ENCODE measurements at regions not wholly inside any gene's neighbourhood (a gene's known extent, or its start where the extent isn't known, plus 50 kb on each side); places are given as distances from the start of the nearest gene placed in this dataset.

DNA sequence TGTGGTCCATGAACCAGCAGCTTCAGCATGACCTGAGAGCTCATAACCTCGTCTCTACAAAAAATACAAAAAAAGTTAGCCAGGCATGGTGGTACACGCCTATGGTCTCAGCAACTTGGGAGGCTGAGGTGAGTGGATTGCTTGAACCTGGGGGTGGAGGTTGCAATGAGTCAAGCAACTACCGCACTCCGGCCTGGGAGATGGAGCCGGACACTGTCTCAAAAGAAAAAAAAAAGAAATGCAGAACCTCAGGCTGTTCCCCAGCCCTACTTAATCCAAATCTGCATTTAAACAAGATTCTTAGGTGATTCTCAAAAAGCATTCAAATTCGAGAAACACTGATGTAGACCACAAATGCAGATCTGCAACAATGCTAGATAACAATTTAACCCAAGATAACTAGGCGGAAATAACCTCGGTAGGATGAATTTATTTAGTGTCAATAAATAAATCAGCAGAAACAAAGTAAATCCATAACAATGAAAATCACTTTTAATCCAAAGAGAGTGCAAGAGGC lies 203.5 kb downstream of the SP3 start:
- 0 out of 2 replicates have a peak overlapping the region, but pooled peaks have one; percentile 56 for H2BK20ac ChIP-seq (ENCODE audit: low read length)
- H3K4me3 ChIP-seq (ENCODE audit: extremely low read depth in 1 of 4, insufficient read depth in 2 of 4, low read depth in 3 of 4, low read length in 4 of 4) = peak overlapping the region in 1 of 4 experiments; percentile 23; a peak in 1 of 8 replicates
- no peak overlapping the region for H3K9ac ChIP-seq (replicated peaks in 1 of 4; ENCODE audit: extremely low read depth in 1 of 4, low read depth in 3 of 4, low read length in 3 of 4)
- peak overlapping the region; percentile 75; the same call in 1 of the 2 replicates for H2BK5ac ChIP-seq (ENCODE audit: low read depth, low read length)
- peak overlapping the region; percentile 29 for H4K91ac ChIP-seq (replicated peaks; ENCODE audit: insufficient read length, low read length)
- ChIA-PET POLR2A (ENCODE audit: partially characterized antibody) (no interaction called here), CTCF (ENCODE audit: partially characterized antibody) (interaction anchor here (0.6 to 1.9 kb wide), 4 partner anchors 8 to 931 kb away, joined by 3 to 4 read pairs (median 4); no protein-coding TSS in a partner anchor)
- H3K36me3 ChIP-seq (ENCODE audit: control insufficient read depth in 2 of 4, insufficient read depth in 4 of 4, low read length in 3 of 4) = no peaks in the 10 kb centered on the region
- H3K14ac ChIP-seq (ENCODE audit: insufficient read length) = no peak overlapping the region
- H3K56ac ChIP-seq (replicated peaks; ENCODE audit: insufficient read length, low read depth, low read length) = no peak overlapping the region
- H2BK12ac ChIP-seq (ENCODE audit: low read depth, low read length) = no peak overlapping the region
- no peak overlapping the region for H3K23ac ChIP-seq (ENCODE audit: insufficient read length)
- H3K18ac ChIP-seq (ENCODE audit: extremely low read depth, low read length) = peak overlapping the region; percentile 51; the same call in 1 of the 2 replicates
- no peak overlapping the region for H4K8ac ChIP-seq (ENCODE audit: extremely low read depth, insufficient read depth, low read length)
- H2BK15ac ChIP-seq (ENCODE audit: low read length) = no peak overlapping the region
- H3K79me1 ChIP-seq (ENCODE audit: low read depth, low read length) = no peaks in the 10 kb centered on the region
- H3K9me3 ChIP-seq (ENCODE audit: insufficient read depth in 2 of 2, low read depth in 1 of 2, low read length in 1 of 2) = no peaks in the 10 kb centered on the region
- H3K4ac ChIP-seq (replicated peaks; ENCODE audit: insufficient read length, low read depth, low read length) = no peak overlapping the region
- 40% methylated on average over 8 of the region's 8 CpGs; no CpG with 5 or more reads in 1 of the 2 experiments for WGBS, 2 experiments (ENCODE audit: extremely low coverage in 1 of 2, insufficient coverage in 1 of 2, insufficient read length in 1 of 2, insufficient replicate concordance in 2 of 2, low coverage in 1 of 2, low lambda C conversion rate in 2 of 2, missing lambda C conversion rate in 1 of 2)
- H4K20me1 ChIP-seq (replicated peaks in 1 of 2; ENCODE audit: control insufficient read depth in 1 of 2, insufficient read depth in 2 of 2, low read length in 2 of 2) = no peaks in the 10 kb centered on the region
- no peak for DNase-seq (ENCODE audit: low read depth in 1 of 2, low spot score in 2 of 2)
- peaks cover 2 to 14% (median 10%) of the 10 kb centered on the region in 4 experiments; a peak in 5 of 7 replicates for H3K4me1 ChIP-seq (replicated peaks in 1 of 4; ENCODE audit: control insufficient read depth in 3 of 4, insufficient read depth in 4 of 4, low read length in 3 of 4)
- H3K79me2 ChIP-seq (ENCODE audit: control insufficient read depth in 1 of 2, insufficient read depth in 2 of 2, low read length in 2 of 2) = no peaks in the 10 kb centered on the region
- no peak overlapping the region for H2AFZ ChIP-seq (ENCODE audit: low read length)
- H3K27me3 ChIP-seq (replicated peaks in 1 of 4; ENCODE audit: control insufficient read depth in 3 of 4, extremely low read depth in 1 of 4, insufficient read depth in 3 of 4, low read length in 3 of 4) = no peaks in the 10 kb centered on the region
- H3K27ac ChIP-seq (ENCODE audit: low read depth, low read length) = no peak overlapping the region
- H2BK120ac ChIP-seq (replicated peaks; ENCODE audit: low read depth, low read length) = no peak overlapping the region
- no peaks in the 10 kb centered on the region; the same call in 1 of the 2 replicates for H3K23me2 ChIP-seq (ENCODE audit: low read depth, low read length)
- peak overlapping the region; percentile 16 to 26; a peak in 3 of 4 replicates for H3K4me2 ChIP-seq (ENCODE audit: insufficient read depth in 1 of 2, low read depth in 2 of 2, low read length in 2 of 2)
- H2AK5ac ChIP-seq (ENCODE audit: low read depth, low read length) = no peak overlapping the region
- no peak overlapping the region for H4K5ac ChIP-seq (ENCODE audit: insufficient read length, low read depth, low read length)
- no peak for FAIRE-seq
- TF ChIP-seq EZH2 (IDR thresholded peaks at IDR 0.05; ENCODE audit: low read depth, low read length, severe bottlenecking) (no peak), PHF8 (conservative IDR thresholded peaks at IDR 0.05; ENCODE audit: low read depth, low read length) (no peak), MAX (IDR thresholded peaks at IDR 0.05) (no peak), RFX5 (IDR thresholded peaks at IDR 0.05; ENCODE audit: borderline replicate concordance, low read depth, low read length) (no peak), BACH1 (IDR thresholded peaks at IDR 0.05; ENCODE audit: low read length) (no peak), RBBP5 (IDR thresholded peaks at IDR 0.05; ENCODE audit: borderline replicate concordance, low read depth, low read length) (no peak), YY1 (IDR thresholded peaks at IDR 0.05; ENCODE audit: low read depth, low read length) (no peak), SIRT6 (IDR thresholded peaks at IDR 0.05; ENCODE audit: low read length) (no peak), CBX5 (IDR thresholded peaks at IDR 0.05; ENCODE audit: low read depth, low read length) (no peak)
